Loucy (cell line): ENCODE measurements at regions not wholly inside any gene's neighbourhood (a gene's known extent, or its start where the extent isn't known, plus 50 kb on each side); places are given as distances from the start of the nearest gene placed in this dataset.

Experiments
- EZH2phosphoT487 ChIP-seq: fragments of 200-600 bp; IDR thresholded peaks from 2 replicates; pipeline ENCODE4 v1.6.1; 2018; ENCODE audit warnings: antibody characterized with exemption, mild to moderate bottlenecking, moderate library complexity, borderline replicate concordance
- TF ChIP-seq, protein P1 (sequence below): fragments of 200-600 bp; sonication (generic); conservative IDR thresholded peaks from 2 replicates; pipeline ENCODE4 v1.5.1; 2014; ENCODE audit warnings: mild to moderate bottlenecking, antibody characterized with exemption, low read length

GRCh38 chr3:127369356-127369935 lies 81.6 kb upstream of the PRR20G start:
- TF ChIP-seq, protein P1, sequence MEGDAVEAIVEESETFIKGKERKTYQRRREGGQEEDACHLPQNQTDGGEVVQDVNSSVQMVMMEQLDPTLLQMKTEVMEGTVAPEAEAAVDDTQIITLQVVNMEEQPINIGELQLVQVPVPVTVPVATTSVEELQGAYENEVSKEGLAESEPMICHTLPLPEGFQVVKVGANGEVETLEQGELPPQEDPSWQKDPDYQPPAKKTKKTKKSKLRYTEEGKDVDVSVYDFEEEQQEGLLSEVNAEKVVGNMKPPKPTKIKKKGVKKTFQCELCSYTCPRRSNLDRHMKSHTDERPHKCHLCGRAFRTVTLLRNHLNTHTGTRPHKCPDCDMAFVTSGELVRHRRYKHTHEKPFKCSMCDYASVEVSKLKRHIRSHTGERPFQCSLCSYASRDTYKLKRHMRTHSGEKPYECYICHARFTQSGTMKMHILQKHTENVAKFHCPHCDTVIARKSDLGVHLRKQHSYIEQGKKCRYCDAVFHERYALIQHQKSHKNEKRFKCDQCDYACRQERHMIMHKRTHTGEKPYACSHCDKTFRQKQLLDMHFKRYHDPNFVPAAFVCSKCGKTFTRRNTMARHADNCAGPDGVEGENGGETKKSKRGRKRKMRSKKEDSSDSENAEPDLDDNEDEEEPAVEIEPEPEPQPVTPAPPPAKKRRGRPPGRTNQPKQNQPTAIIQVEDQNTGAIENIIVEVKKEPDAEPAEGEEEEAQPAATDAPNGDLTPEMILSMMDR = no peak
- TF ChIP-seq EZH2phosphoT487 = no peak
